ENCODE measurements at regions not wholly inside any gene's neighbourhood (a gene's known extent, or its start where the extent isn't known, plus 50 kb on each side); places are given as distances from the start of the nearest gene placed in this dataset.

GRCh38 chr12:131221061-131221956, 267.6 kb downstream of the ADGRD1 start:
- H3K9me3 ChIP-seq (ENCODE audit: low read depth): no peaks in the 10 kb centered on the region
- H3K27ac ChIP-seq: no peak overlapping the region
- no peak for DNase-seq (ENCODE audit: low read depth in 1 of 2, low spot score in 1 of 2)
- no peaks in the 10 kb centered on the region for H3K36me3 ChIP-seq
- TF ChIP-seq CTCF (IDR thresholded peaks at IDR 0.05; ENCODE audit: low read depth, low read length): no peak
- H3K4me3 ChIP-seq: no peak overlapping the region
- H3K27me3 ChIP-seq: peaks cover 3% of the 10 kb centered on the region
- peaks cover 12% of the 10 kb centered on the region for H3K4me1 ChIP-seq (ENCODE audit: low read depth)

DNA sequence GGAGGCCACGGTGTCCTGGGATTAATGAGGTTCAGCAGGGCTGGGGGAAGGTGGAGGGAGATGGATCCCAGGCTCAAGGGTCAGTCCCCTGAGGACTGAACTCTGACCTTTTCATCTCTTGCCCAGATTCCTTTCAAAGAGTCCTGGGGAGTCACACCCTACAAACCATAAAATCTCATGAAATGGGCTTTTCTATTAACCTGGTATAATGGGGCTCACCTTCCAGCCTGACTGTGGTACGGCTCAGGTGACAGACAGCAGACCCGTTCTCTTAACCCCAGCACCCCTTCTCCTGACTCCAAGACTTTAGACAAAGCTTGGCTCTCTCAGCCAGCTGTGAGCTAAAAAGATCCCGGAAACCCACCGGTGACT, 268.2 kb downstream of the ADGRD1 start:
- no peak for TF ChIP-seq CTCF (IDR thresholded peaks at IDR 0.05; ENCODE audit: low read depth, low read length)
- peaks cover 12% of the 10 kb centered on the region for H3K4me1 ChIP-seq (ENCODE audit: low read depth)
- H3K36me3 ChIP-seq: no peaks in the 10 kb centered on the region
- no peak for DNase-seq (ENCODE audit: low read depth in 1 of 2, low spot score in 1 of 2)
- no peak overlapping the region for H3K4me3 ChIP-seq
- H3K27me3 ChIP-seq: peaks cover 3% of the 10 kb centered on the region
- H3K27ac ChIP-seq: no peak overlapping the region
- no peaks in the 10 kb centered on the region for H3K9me3 ChIP-seq (ENCODE audit: low read depth)

DNA sequence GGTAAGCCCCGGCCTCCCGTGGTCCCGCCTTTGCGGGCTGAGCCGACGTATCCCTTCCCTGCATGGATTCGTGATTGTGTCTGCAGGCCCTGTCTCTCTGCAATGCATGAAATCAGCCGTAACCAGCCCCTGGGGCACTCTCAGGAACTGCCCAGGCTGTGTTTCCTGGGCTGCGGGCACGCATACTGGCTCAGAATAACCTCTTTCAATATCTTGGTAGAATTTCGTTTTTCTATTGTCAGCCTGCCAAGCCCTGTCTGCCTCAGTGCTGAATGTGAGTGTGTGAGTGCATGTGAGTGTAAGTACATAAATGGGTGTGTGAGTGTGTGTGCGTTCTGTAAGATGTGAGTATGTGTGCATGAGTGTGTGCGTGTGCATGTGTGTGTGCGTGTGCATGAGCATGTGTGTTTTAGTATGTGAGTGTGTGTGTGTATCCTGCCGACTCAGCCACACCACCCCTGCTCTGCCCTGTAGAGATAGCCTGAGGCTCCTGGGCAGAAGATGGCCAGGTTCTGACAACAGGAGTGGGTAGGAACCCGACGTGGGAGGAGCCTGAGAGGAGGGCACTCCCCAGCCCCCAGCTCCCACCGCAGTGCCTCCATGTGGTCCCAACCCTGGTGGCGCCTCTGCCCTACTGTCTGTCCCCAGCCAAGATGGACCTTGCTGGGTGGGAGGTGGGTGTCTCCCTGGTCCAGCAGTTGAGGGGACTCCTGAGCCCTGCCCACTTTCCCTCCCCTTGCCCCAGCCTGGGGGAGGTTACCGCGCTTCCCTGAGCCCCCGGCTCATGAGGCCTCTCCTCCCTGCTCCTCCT, 268.8 kb downstream of the ADGRD1 start:
- Histone ChIP-seq H3K27me3 (peaks cover 3% of the 10 kb centered on the region), H3K4me1 (ENCODE audit: low read depth) (peaks cover 10% of the 10 kb centered on the region), H3K4me3 (no peak overlapping the region), H3K9me3 (ENCODE audit: low read depth) (no peaks in the 10 kb centered on the region), H3K27ac (no peak overlapping the region), H3K36me3 (no peaks in the 10 kb centered on the region)
- no peak for TF ChIP-seq CTCF (IDR thresholded peaks at IDR 0.05; ENCODE audit: low read depth, low read length)
- DNase-seq (ENCODE audit: low read depth in 1 of 2, low spot score in 1 of 2): peak in 1 of 2 donors; percentile 3

DNA sequence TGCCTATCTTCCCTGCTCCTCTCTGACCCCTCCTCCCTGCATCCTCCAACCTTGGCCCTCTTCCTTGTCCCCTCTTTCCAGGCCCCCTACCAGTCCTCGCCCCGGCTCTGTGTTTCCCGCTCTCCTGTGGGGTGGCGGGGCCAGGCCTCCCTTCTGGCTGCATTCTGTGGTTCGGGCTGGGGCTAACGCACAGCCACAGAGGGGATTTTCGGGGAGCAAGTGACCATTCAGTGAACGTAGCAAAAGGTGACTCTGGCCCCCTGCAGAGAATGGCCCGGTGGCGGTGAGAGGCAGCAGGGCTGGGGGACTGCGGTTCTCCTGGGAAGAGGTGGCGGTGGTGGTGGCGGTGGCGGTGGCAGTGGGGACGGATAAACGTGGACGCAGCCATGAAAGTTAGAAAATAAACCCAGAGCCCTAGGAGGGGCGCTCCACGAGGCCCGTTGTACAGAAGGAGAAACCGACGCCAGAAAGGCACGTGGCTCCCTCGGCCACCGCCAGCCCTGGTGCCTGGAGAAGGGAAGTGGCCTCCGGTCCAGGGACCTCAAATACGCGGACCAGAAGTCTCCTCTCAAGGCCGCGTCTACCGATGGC, 269.6 kb downstream of the ADGRD1 start:
- no peak for DNase-seq (ENCODE audit: low read depth in 1 of 2, low spot score in 1 of 2)
- H3K27me3 ChIP-seq: peaks cover 3% of the 10 kb centered on the region

More for the DNA sequence above, 269.6 kb downstream of the ADGRD1 start:
- Histone ChIP-seq H3K4me1 (ENCODE audit: low read depth) (peaks cover 3% of the 10 kb centered on the region), H3K9me3 (ENCODE audit: low read depth) (no peaks in the 10 kb centered on the region), H3K27ac (no peak overlapping the region), H3K4me3 (no peak overlapping the region), H3K36me3 (no peaks in the 10 kb centered on the region)
- no peak for TF ChIP-seq CTCF (IDR thresholded peaks at IDR 0.05; ENCODE audit: low read depth, low read length)
